Osteocyte (in vitro differentiated cells): ENCODE measurements at regions not wholly inside any gene's neighbourhood (a gene's known extent, or its start where the extent isn't known, plus 50 kb on each side); places are given as distances from the start of the nearest gene placed in this dataset.
A peak's percentile ranks its signal among the peaks of the same experiment; 100 is the strongest.

Source experiments
- DNase-seq: peaks from one replicate; pipeline ENCODE4 v3.0.0; 2021; ENCODE audit warnings: mixed read lengths; ENCODE audit not compliant: unreplicated experiment; ENCODE audit errors: extremely low spot score
- H3K27ac Mint-ChIP-seq: one replicate; pipeline ENCODE4 v1.8.0; 2021; ENCODE audit warnings: mild to moderate bottlenecking, mixed read lengths; ENCODE audit not compliant: unreplicated experiment
- H3K27me3 Mint-ChIP-seq: one replicate; pipeline ENCODE4 v1.8.0; 2021; ENCODE audit warnings: mixed read lengths; ENCODE audit not compliant: unreplicated experiment
- H3K36me3 Mint-ChIP-seq: one replicate; pipeline ENCODE4 v1.8.0; 2021; ENCODE audit warnings: mixed read lengths; ENCODE audit not compliant: unreplicated experiment
- H3K4me1 Mint-ChIP-seq: one replicate; pipeline ENCODE4 v1.8.0; 2021; ENCODE audit warnings: mixed read lengths; ENCODE audit not compliant: unreplicated experiment
- H3K4me3 Mint-ChIP-seq: one replicate; pipeline ENCODE4 v1.8.0; 2021; ENCODE audit warnings: mild to moderate bottlenecking, moderate library complexity, mixed read lengths; ENCODE audit not compliant: unreplicated experiment
- H3K9me3 Mint-ChIP-seq: one replicate; pipeline ENCODE4 v1.8.0; 2021; ENCODE audit warnings: mixed read lengths; ENCODE audit not compliant: unreplicated experiment
- CTCF ChIP-seq: fragments of 200-600 bp; sonication (generic); IDR thresholded peaks from 2 replicates; pipeline ENCODE4 v1.5.0; 2021; ENCODE audit warnings: antibody characterized with exemption, mild to moderate bottlenecking, moderate library complexity

GRCh38 chr4:30395902-30396301, 324.3 kb upstream of the PCDH7 start:
- DNase-seq, result no peak
- H3K4me1 Mint-ChIP-seq, result peaks cover 23% of the 10 kb centered on the region
- no peak overlapping the region for H3K27ac Mint-ChIP-seq
- no peak overlapping the region for H3K4me3 Mint-ChIP-seq
- H3K36me3 Mint-ChIP-seq, result peaks cover 4% of the 10 kb centered on the region
- peaks cover 9% of the 10 kb centered on the region for H3K9me3 Mint-ChIP-seq
- H3K27me3 Mint-ChIP-seq, result no peaks in the 10 kb centered on the region
- no peak for TF ChIP-seq CTCF

DNA sequence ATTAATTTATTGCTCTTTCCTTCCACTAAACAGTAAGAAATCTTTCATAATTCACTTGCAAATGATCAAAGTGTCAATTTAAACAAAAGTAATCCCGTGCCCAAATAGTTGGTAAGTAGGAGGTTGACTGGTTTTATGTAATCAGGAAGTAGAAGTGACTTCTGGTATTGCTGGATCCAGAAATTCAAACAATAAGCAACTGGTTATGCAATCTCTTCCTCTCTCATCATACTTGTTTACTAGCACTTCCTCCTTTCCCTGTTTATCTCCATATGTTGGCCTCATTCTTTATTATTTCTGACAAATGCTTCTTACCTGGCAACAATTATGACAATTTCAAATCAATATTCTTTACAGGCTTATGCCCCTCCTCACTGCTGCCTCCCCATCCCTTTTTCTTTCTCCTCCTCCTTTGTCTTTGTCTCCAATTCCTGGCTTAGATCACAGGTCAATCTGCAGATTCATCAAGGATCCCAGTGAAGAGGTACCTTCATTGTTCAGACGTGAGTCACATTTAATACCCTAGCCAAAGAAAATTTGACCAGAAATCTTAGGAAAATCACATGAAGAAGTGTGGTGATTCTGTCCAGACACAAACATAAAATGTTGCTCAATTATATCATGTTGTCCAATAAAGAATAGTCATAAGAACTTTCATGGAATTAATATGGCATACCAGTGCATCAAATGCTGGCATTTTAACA, 323.2 kb upstream of the PCDH7 start:
- Mint-ChIP-seq H3K27me3 (no peaks in the 10 kb centered on the region), H3K4me3 (no peak overlapping the region), H3K4me1 (peaks cover 23% of the 10 kb centered on the region), H3K36me3 (peaks cover 4% of the 10 kb centered on the region), H3K27ac (no peak overlapping the region), H3K9me3 (peaks cover 9% of the 10 kb centered on the region)
- DNase-seq, result no peak
- no peak for TF ChIP-seq CTCF

DNA sequence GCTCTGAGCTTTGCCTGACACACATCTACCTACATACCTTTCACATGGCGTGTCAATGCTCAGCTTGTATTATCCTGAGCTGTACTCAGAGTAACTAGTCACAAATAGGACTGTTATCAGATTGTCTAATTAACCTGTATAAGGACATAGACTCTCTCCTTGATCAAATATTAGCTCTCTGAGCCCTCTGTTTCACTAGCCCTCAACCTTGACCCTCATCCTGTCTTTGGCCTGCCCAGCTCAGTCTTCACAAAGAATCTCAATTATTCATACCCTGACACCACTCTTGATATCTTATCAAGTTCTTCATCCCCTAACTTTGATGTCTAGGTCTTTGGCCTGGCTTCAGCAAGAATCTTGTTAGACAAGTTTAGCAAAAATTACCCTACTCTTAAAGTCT, 320.7 kb upstream of the PCDH7 start:
- Mint-ChIP-seq H3K27ac (no peak overlapping the region), H3K36me3 (no peaks in the 10 kb centered on the region), H3K27me3 (no peaks in the 10 kb centered on the region), H3K4me1 (peaks cover 31% of the 10 kb centered on the region), H3K4me3 (no peak overlapping the region), H3K9me3 (peaks cover 7% of the 10 kb centered on the region)
- no peak for TF ChIP-seq CTCF
- DNase-seq, result no peak

- TF ChIP-seq CTCF, result no peak
- Mint-ChIP-seq H3K27ac (peak overlapping the region; percentile 38), H3K9me3 (peaks cover 10% of the 10 kb centered on the region), H3K4me1 (peaks cover 28% of the 10 kb centered on the region), H3K36me3 (no peaks in the 10 kb centered on the region), H3K4me3 (no peak overlapping the region), H3K27me3 (no peaks in the 10 kb centered on the region)
- no peak for DNase-seq
Observed at GRCh38 chr4:30402276-30402675, 317.9 kb upstream of the PCDH7 start.

GRCh38 chr4:30413915-30414314, 306.3 kb upstream of the PCDH7 start:
- no peak for TF ChIP-seq CTCF
- Mint-ChIP-seq H3K4me1 (no peaks in the 10 kb centered on the region), H3K36me3 (peaks cover 5% of the 10 kb centered on the region), H3K27me3 (no peaks in the 10 kb centered on the region), H3K4me3 (no peak overlapping the region), H3K27ac (no peak overlapping the region), H3K9me3 (peaks cover 47% of the 10 kb centered on the region)
- no peak for DNase-seq
